CD4-positive, CD25-positive, alpha-beta regulatory T cell (primary cell): ENCODE measurements at regions not wholly inside any gene's neighbourhood (a gene's known extent, or its start where the extent isn't known, plus 50 kb on each side); places are given as distances from the start of the nearest gene placed in this dataset.

ENCODE experiments used
- ATAC-seq, 2 donors: fragments of 150-1000 bp; cut with Tn5 transposase; one replicate each; pipeline ENCODE4 v1.10.0; 2021; ENCODE audit warnings: low read depth in 2 of 2, moderate number of reproducible peaks in 2 of 2, moderate library complexity in 1 of 2
- DNase-seq, 3 donors: peaks; one replicate each; pipeline versions ENCODE4 v3.0.0 to v3.0.0-alpha.2; 2012 to 2022; ENCODE audit warnings: mixed read lengths in 1 of 3
- H3K27ac ChIP-seq: one replicate; pipeline ENCODE4 v1.7.0; 2013; ENCODE audit warnings: mild to moderate bottlenecking, low read length; ENCODE audit not compliant: insufficient read depth, poor library complexity, severe bottlenecking
- H3K27me3 ChIP-seq: one replicate; pipeline ENCODE4 v1.7.0; 2013; ENCODE audit warnings: low read length; ENCODE audit not compliant: control insufficient read depth, insufficient read depth
- H3K36me3 ChIP-seq: one replicate; pipeline ENCODE4 v1.7.0; 2013; ENCODE audit warnings: mild to moderate bottlenecking, low read length, moderate library complexity; ENCODE audit not compliant: control insufficient read depth, insufficient read depth
- H3K4me1 ChIP-seq: 2 replicates; pipeline ENCODE4 v1.7.0; 2013; ENCODE audit warnings: mild to moderate bottlenecking, low read length; ENCODE audit not compliant: insufficient read depth, control insufficient read depth, poor library complexity, severe bottlenecking
- H3K4me3 ChIP-seq: one replicate; pipeline ENCODE4 v1.7.0; 2013; ENCODE audit warnings: low read depth, mild to moderate bottlenecking, low read length, moderate library complexity
- H3K9me3 ChIP-seq, 2 experiments: 1 replicate in 1 of 2; 2 replicates in 1 of 2; pipeline ENCODE4 v1.7.0; 2013; ENCODE audit warnings: low read length in 2 of 2, mild to moderate bottlenecking in 1 of 2, moderate library complexity in 1 of 2; ENCODE audit not compliant: control insufficient read depth in 2 of 2
- H3K27ac Mint-ChIP-seq, 3 donors: one replicate each; pipeline ENCODE4 v1.8.0; 2020 to 2022; ENCODE audit warnings: mild to moderate bottlenecking in 3 of 3, mixed read lengths in 3 of 3, moderate library complexity in 2 of 3
- H3K27me3 Mint-ChIP-seq: one replicate; pipeline ENCODE4 v1.8.0; 2022; ENCODE audit warnings: mild to moderate bottlenecking, mixed read lengths
- H3K36me3 Mint-ChIP-seq: one replicate; pipeline ENCODE4 v1.8.0; 2020; ENCODE audit warnings: mixed read lengths
- H3K4me1 Mint-ChIP-seq, 4 donors: one replicate each; pipeline ENCODE4 v1.8.0; 2020 to 2022; ENCODE audit warnings: mixed read lengths in 4 of 4, mild to moderate bottlenecking in 1 of 4
- H3K4me3 Mint-ChIP-seq, 4 donors: one replicate each; pipeline ENCODE4 v1.8.0; 2020 to 2022; ENCODE audit warnings: mild to moderate bottlenecking in 4 of 4, mixed read lengths in 4 of 4, moderate library complexity in 3 of 4
- H3K9me3 Mint-ChIP-seq, 7 donors: one replicate each; pipeline ENCODE4 v1.8.0; 2020 to 2022; ENCODE audit warnings: mixed read lengths in 7 of 7, mild to moderate bottlenecking in 3 of 7, moderate library complexity in 2 of 7

- ATAC-seq (no peak), DNase-seq (no peak)
- H3K27ac Mint-ChIP-seq: no peak overlapping the region
- peaks cover 1 to 37% (median 16%) of the 10 kb centered on the region in 7 donors for H3K9me3 Mint-ChIP-seq
- H3K27me3 Mint-ChIP-seq: peaks cover 10% of the 10 kb centered on the region
- Histone ChIP-seq H3K27me3 (no peaks in the 10 kb centered on the region), H3K4me3 (no peak overlapping the region), H3K36me3 (no peaks in the 10 kb centered on the region), H3K4me1 (no peaks in the 10 kb centered on the region), H3K9me3 (peaks cover 27 to 37% of the 10 kb centered on the region in 2 experiments), H3K27ac (no peak overlapping the region)
- peaks cover 20% of the 10 kb centered on the region for H3K36me3 Mint-ChIP-seq
- no peak overlapping the region for H3K4me3 Mint-ChIP-seq
- peaks cover 0 to 8% (median 2%) of the 10 kb centered on the region in 4 donors for H3K4me1 Mint-ChIP-seq
Observed at GRCh38 chr3:43169987-43170386, 64.1 kb upstream of the POMGNT2 start.

- no peak for ATAC-seq
- H3K27ac Mint-ChIP-seq: no peak overlapping the region
- H3K4me1 Mint-ChIP-seq: peaks cover 16 to 27% (median 24%) of the 10 kb centered on the region in 4 donors
Observed at GRCh38 chr3:43166406-43166805, 60.5 kb upstream of the POMGNT2 start.

DNA sequence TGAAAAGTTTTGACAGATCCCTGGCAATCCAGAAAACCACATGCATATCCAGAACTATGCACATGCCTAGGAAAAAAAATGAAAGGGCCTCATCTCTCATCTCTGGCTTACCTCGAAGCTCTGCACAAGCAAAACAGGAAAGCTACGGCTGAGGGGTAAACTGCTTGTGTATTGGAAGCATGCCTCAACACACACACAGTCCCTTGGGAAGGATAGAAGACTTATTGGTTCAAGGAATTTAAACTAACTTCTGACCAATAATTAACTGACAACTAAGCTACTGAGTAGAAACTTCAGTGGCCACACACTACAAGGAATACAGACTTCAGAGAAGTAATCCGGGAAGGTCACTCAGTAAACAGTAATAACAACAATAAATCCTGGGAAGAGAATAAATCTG lies 59.9 kb upstream of the POMGNT2 start:
- no peak overlapping the region for H3K27ac ChIP-seq
- H3K27me3 ChIP-seq: no peaks in the 10 kb centered on the region
- peaks cover under 1 to 17% (median 11%) of the 10 kb centered on the region in 7 donors for H3K9me3 Mint-ChIP-seq
- no peak overlapping the region for H3K4me3 Mint-ChIP-seq
- no peaks in the 10 kb centered on the region for H3K36me3 ChIP-seq
- H3K4me3 ChIP-seq: no peak overlapping the region
- peaks cover 15 to 27% (median 21%) of the 10 kb centered on the region in 4 donors for H3K4me1 Mint-ChIP-seq
- H3K27me3 Mint-ChIP-seq: peaks cover 4% of the 10 kb centered on the region
- H3K4me1 ChIP-seq: peaks cover 24% of the 10 kb centered on the region
- DNase-seq (no peak), ATAC-seq (no peak)
- H3K9me3 ChIP-seq: peaks cover 9 to 16% of the 10 kb centered on the region in 2 experiments
- no peak overlapping the region for H3K27ac Mint-ChIP-seq
- H3K36me3 Mint-ChIP-seq: peaks cover 5% of the 10 kb centered on the region

More at GRCh38 chr3:43166406-43166805, 60.5 kb upstream of the POMGNT2 start:
- Mint-ChIP-seq H3K9me3 (peaks cover 1 to 17% (median 11%) of the 10 kb centered on the region in 7 donors), H3K36me3 (peaks cover 5% of the 10 kb centered on the region), H3K4me3 (peak overlapping the region in 1 of 4 donors; percentile 16), H3K27me3 (peaks cover 8% of the 10 kb centered on the region)
- Histone ChIP-seq H3K27ac (no peak overlapping the region), H3K4me1 (peaks cover 24% of the 10 kb centered on the region), H3K4me3 (no peak overlapping the region), H3K9me3 (peaks cover 9 to 16% of the 10 kb centered on the region in 2 experiments), H3K36me3 (no peaks in the 10 kb centered on the region), H3K27me3 (no peaks in the 10 kb centered on the region)
- no peak for DNase-seq

GRCh38 chr3:43163895-43164493 lies 58.1 kb upstream of the POMGNT2 start:
- H3K27ac ChIP-seq: peak overlapping the region; percentile 70
- Mint-ChIP-seq H3K4me3 (no peak overlapping the region), H3K27ac (peak overlapping the region in 2 of 3 donors; percentile 96 to 98), H3K36me3 (peaks cover 5% of the 10 kb centered on the region), H3K4me1 (peaks cover 14 to 27% (median 20%) of the 10 kb centered on the region in 4 donors), H3K27me3 (no peaks in the 10 kb centered on the region), H3K9me3 (peaks cover 0 to 17% (median 9%) of the 10 kb centered on the region in 7 donors)
- H3K4me3 ChIP-seq: no peak overlapping the region
- peaks cover 9 to 16% of the 10 kb centered on the region in 2 experiments for H3K9me3 ChIP-seq
- DNase-seq (no peak), ATAC-seq (no peak)
- peaks cover 24% of the 10 kb centered on the region for H3K4me1 ChIP-seq
- H3K36me3 ChIP-seq: no peaks in the 10 kb centered on the region
- no peaks in the 10 kb centered on the region for H3K27me3 ChIP-seq

DNA sequence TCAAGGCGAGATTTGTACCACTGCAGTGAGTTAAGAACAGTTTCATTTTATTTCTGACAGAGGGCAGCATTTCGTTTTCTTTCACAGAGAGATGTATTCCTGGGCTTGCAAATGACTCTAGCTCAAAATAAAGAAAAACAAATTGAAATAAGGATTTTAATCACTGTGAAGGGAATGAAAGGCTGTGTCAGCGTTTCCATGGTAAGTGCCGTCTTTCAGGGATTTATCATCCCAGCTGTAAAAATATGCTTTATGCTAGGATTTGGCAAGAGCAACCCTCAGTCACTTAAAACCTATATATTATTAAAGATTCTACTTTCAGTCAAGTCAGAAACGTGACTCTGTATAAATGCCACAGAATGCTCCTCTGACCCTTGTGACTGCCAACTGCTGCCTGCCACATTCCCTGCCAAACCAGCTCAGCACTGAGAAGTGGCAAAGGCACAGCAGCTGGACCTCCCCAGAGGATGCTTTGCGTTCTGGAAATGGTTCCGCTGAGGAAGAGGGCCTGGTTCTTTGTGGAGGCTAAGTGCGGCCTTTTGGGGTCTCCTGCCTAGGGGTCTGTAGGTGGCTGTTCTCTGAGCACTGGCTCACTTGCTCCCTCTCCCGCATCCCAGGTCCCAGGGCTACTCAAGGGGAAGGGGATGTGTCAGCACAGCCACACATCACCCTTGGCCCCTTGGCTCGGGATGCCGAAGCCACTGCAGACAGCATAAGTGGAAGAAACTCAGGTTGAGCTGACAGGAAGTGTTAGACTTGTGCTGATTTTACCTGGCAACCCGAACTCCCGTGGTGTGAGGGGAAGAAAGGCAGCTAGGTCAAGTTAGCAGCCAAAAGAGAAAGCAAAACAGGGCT lies 56.6 kb upstream of the POMGNT2 start:
- no peaks in the 10 kb centered on the region for H3K27me3 ChIP-seq
- peak overlapping the region; percentile 68 for H3K4me3 ChIP-seq
- Mint-ChIP-seq H3K4me3 (peak overlapping the region; percentile 72 to 86 (median 79)), H3K36me3 (peaks cover 5% of the 10 kb centered on the region), H3K4me1 (peaks cover 14 to 27% (median 20%) of the 10 kb centered on the region in 4 donors), H3K9me3 (peaks cover 0 to 15% (median 9%) of the 10 kb centered on the region in 7 donors), H3K27me3 (no peaks in the 10 kb centered on the region), H3K27ac (peak overlapping the region; percentile 95 to 98 (median 96))
- peaks cover 9 to 16% of the 10 kb centered on the region in 2 experiments for H3K9me3 ChIP-seq
- H3K4me1 ChIP-seq: peaks cover 24% of the 10 kb centered on the region
- ATAC-seq (peak; percentile 85 to 90), DNase-seq (peak in 2 of 3 donors; percentile 67 to 88)
- H3K27ac ChIP-seq: peak overlapping the region; percentile 70
- no peaks in the 10 kb centered on the region for H3K36me3 ChIP-seq

DNA sequence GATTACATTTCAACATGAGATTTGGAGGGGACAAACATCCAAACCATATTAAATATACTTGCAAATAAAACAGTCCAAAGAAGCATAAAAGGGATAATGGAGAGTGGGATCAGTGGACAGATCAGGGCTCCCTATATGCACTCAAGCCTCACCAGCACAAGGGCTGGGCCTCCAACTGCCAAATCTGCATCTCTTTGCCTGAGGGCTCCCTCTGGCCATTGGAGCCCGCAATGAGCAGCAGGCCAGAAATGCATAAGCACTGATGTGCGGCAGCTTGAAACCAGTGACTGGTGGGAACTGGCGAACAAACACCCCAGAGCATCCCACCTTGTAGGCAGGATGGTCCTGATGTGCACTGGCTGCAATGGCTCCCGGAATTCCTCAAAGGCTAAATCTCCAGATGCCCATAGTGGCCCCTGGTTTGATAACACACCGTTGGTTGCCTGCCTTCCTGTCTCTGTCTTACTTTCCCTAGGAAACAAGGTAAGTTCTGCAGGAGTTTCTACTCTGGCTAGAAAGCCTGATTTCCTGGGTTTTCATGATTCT lies 55.9 kb upstream of the POMGNT2 start:
- Histone ChIP-seq H3K9me3 (peaks cover 7 to 14% of the 10 kb centered on the region in 2 experiments), H3K4me1 (peaks cover 24% of the 10 kb centered on the region), H3K4me3 (peak overlapping the region; percentile 68), H3K36me3 (no peaks in the 10 kb centered on the region), H3K27ac (peak overlapping the region; percentile 70), H3K27me3 (no peaks in the 10 kb centered on the region)
- no peak for DNase-seq
- peak overlapping the region in 1 of 4 donors; percentile 1 for H3K4me3 Mint-ChIP-seq
- H3K27me3 Mint-ChIP-seq: peaks cover 4% of the 10 kb centered on the region
- peaks cover 5% of the 10 kb centered on the region for H3K36me3 Mint-ChIP-seq
- H3K9me3 Mint-ChIP-seq: peaks cover 0 to 11% (median 7%) of the 10 kb centered on the region in 7 donors
- H3K27ac Mint-ChIP-seq: peak overlapping the region; percentile 62 to 98 (median 64)
- no peak for ATAC-seq
- peaks cover 14 to 27% (median 20%) of the 10 kb centered on the region in 4 donors for H3K4me1 Mint-ChIP-seq

DNA sequence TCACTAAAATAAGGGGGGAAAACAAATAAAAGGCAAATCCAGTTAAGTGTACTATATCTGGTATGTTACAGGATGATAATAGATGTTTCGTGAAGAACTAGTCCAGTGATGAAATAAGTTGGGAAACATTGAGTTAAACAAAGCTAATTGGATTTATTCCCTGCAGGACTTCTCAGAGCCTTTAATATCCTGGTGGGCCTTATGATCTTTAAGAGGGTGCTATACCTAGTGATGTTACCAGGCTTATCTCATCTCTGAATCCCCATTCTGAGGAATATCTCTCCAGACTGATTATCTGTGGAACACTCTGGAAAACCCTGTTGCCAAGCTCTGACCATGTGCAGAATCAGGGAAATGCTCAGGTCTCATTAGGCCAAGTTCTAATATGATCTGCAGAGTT lies 54.8 kb upstream of the POMGNT2 start:
- Histone ChIP-seq H3K27ac (no peak overlapping the region), H3K4me3 (no peak overlapping the region), H3K27me3 (no peaks in the 10 kb centered on the region), H3K4me1 (peaks cover 24% of the 10 kb centered on the region), H3K9me3 (peaks cover 0 to 3% of the 10 kb centered on the region in 2 experiments), H3K36me3 (no peaks in the 10 kb centered on the region)
- H3K4me3 Mint-ChIP-seq: no peak overlapping the region
- no peak for DNase-seq
- H3K36me3 Mint-ChIP-seq: no peaks in the 10 kb centered on the region
- ATAC-seq: no peak
- no peak overlapping the region for H3K27ac Mint-ChIP-seq
- H3K27me3 Mint-ChIP-seq: peaks cover 4% of the 10 kb centered on the region
- H3K4me1 Mint-ChIP-seq: peaks cover 14 to 30% (median 20%) of the 10 kb centered on the region in 4 donors
- peaks cover 0 to 2% (median under 1%) of the 10 kb centered on the region in 7 donors for H3K9me3 Mint-ChIP-seq
